GM12873 (cell line): ENCODE measurements at regions not wholly inside any gene's neighbourhood (a gene's known extent, or its start where the extent isn't known, plus 50 kb on each side); places are given as distances from the start of the nearest gene placed in this dataset.

Source experiments
- CTCF ChIP-seq: IDR thresholded peaks from 2 replicates; pipeline ENCODE4 v1.5.1; 2012; ENCODE audit warnings: low read depth, mild to moderate bottlenecking, moderate library complexity, low read length, control low read depth; ENCODE audit not compliant: insufficient read depth; ENCODE audit errors: missing control alignments

DNA sequence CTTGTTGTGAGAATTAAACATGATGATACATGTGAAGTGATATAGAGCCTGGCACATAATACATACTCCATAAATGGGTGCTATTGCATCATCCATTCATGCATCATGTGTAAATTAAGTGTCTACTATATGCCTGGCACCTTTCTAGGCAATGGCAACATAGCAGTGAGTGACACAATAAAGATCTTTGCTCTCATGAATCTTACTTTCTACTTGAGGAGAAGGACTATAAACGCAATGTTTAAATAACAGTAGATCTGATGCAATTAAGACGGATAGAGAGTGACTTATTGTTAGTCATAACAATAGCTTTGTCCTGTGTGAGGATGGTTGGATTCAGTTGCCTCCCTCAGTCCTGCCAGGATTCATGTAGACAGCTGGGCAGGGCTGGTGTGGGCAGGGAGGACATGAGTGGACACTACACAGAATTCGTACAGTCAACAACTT lies 88.4 kb upstream of the NPAS2 start:
- no peak for TF ChIP-seq CTCF

DNA sequence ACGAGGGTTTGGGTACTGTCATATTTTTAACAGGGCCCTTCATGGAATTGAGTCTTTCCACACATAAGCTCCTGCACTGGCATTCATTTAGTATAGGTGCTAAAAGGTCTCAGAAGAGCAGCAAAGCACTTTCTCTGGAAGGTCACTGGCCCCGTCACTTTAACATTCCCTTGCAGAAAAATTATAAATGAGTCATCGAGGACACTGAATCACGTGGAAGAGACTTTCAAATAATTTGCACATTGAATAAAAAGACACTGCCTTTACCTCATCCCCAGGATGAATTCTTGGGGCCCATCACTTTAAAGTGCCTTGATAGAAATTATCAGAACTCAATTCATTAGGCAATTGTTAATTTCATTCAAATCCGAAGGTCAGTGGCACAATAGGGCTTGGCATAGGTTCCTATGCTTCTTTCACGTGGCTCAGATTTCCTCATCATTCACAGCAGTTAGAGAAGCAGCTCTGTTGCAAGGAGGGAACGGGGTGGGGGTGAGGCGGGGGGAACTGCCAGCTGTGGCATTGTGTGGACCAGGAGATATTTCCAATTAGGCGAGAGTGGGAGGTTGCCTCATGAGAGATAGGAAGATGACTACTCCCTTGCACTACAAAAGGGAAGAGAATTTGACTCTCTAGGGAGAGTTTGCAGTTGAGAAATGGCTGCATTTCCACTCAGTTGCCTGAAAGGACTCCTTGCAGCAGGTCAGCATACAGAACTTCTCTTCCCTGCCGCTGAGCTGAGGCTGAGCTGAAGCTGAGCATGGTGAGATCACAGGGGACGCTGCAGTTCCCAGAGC lies 86.3 kb upstream of the NPAS2 start:
- no peak for TF ChIP-seq CTCF

- no peak for TF ChIP-seq CTCF
Observed at GRCh38 chr2:100736121-100736915, 83.6 kb upstream of the NPAS2 start.

GRCh38 chr2:100739735-100740432 lies 80.1 kb upstream of the NPAS2 start:
- no peak for TF ChIP-seq CTCF

GRCh38 chr2:100741880-100742276 lies 78.1 kb upstream of the NPAS2 start:
- TF ChIP-seq CTCF: no peak

- TF ChIP-seq CTCF: no peak
Observed at GRCh38 chr2:100742277-100743254, 77.4 kb upstream of the NPAS2 start.
